ENCODE measurements at regions not wholly inside any gene's neighbourhood (a gene's known extent, or its start where the extent isn't known, plus 50 kb on each side); places are given as distances from the start of the nearest gene placed in this dataset.
A peak's percentile ranks its signal among the peaks of the same experiment; 100 is the strongest.
"Not testable (repeated sequence)": the region's sequence is repeated elsewhere in the genome, so short reads cannot be mapped to it uniquely, and the experiment has no call there.

GRCh38 chr2:150370561-150370960, 116.9 kb downstream of the RND3 start:
- DNase-seq = no peak

GRCh38 chr2:150369862-150370261, 117.6 kb downstream of the RND3 start:
- DNase-seq = no peak

GRCh38 chr2:150358468-150358807, 129.0 kb downstream of the RND3 start:
- DNase-seq = no peak

DNA sequence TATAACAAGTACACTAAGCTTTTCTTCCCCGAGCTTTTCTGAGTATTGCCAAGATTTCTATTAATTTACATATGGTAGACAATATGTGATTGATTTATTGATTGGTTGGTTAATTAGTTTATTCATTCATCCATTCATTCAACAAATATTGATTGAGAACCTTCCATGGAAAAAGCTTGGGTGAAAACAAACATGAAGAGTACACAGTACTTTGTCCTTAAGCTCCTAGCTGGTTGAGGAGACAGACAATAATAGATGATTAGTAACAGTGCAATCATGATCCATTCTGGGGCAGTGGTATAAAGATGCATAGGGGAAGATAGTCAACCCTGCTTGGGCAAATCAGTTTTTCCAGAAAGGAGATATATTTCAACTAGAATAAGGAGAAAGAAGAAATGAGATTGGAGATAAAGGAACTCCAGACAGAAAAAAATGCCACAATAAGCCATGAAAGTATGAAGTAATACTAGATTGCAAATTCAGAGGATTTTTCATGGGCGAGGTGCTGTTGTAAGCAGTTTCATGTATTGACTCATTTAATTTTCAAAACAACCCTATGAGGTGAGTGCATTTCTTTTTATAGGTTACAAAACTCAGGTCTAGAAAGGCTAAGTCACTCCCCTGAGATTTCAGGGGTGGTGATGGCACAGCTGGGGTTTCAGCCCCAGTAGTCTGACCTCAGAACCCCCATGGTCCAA, 129.5 kb downstream of the RND3 start:
- DNase-seq = no peak

GRCh38 chr2:150355440-150355839, 132.0 kb downstream of the RND3 start:
- no peak for DNase-seq

GRCh38 chr2:150353376-150353775, 134.1 kb downstream of the RND3 start:
- DNase-seq = no peak

DNA sequence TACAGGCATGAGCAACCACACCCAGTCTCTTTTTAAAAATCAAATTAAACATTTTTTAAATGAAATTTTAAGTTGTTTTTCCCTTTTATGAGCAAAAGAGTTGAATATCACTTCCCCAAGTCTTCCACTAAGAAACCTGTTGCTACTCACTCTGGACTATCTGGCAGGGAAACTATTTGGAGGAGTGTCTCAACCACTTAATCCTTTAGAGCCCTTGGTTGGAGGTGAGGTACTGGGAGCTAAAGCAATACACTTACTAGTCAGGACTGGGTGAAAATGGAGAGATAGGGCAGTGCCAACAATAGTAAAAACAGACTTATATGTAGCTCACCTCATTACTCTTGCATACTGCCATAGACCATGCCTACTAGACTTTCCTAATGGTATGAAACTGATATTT, 135.5 kb downstream of the RND3 start:
- no peak for DNase-seq

DNA sequence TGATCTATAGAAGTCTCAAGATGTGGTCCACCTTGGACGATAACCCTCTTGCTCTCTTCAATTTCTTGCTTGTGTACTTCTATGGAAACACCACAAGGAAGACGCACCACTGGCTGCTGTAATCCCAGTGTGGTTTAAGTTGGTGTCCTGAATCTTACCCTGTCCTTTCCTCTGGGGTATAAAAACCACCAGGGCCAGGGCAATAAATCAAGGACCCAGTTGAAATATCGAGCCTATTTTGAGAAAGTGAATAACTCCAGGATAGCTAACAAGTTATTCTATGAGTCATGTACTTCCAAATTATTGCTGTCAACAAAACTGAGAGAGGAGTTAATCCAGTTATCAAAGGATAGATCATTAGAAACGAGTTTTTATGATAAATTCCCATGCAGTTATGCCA, 137.0 kb downstream of the RND3 start:
- DNase-seq = no peak

GRCh38 chr2:150346806-150347205, 140.7 kb downstream of the RND3 start:
- DNase-seq = no peak

DNA sequence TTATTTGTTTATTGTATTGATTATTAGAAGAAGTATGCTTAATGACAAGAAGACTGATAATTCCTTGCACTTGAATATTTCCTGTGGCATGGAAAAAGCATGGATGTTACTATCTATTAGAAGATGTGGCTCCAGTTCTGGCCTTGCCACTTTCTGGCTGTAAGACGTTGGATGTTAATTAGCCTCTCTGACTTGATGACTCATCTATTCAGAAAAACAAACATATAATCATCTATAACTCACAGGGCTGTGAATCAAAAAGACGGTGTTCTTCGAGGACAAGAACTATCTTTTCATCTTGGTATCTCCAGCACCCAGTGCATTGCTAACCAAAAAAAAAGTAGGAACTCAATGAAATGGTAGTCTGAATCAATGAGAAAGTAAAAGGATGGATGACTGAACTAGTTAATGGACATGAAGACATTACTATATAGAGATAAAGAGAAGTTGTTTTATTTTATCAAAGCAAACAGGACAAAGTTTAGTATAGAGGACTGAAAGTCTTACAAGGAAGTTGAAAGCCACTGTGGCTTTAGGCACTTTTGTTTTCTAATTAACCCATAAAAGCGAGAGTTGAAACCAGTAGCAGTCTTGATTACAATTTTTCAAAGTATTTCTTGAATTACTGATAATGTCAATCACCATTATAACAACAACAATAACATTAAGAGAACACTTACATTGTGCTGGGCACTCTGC, 145.3 kb downstream of the RND3 start:
- no peak for DNase-seq

DNA sequence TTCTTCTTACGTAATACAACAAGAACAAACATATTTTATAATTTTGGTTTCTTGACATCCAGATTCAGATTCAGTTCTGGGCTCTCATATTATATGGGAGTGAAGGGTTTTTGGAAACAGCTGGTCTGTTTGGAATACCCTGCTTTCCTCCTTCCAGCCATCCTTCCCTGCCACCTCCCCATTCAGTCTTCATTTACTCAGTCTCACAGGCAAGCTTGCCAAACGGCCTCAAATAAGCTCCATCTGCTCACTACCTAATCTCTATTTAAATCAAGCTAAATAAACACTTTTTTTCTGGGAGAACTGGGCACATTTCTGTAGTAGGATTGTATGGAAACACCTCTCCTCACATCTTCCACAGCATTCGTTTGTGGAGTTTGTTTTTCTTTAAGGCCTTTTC, 147.5 kb downstream of the RND3 start:
- DNase-seq = peak; percentile 71 to 90

GRCh38 chr2:150339282-150339681, 148.2 kb downstream of the RND3 start:
- no peak for DNase-seq

- no peak for DNase-seq
Measured at GRCh38 chr2:150335596-150335995, 151.9 kb downstream of the RND3 start.

GRCh38 chr2:150332383-150332782, 155.1 kb downstream of the RND3 start:
- DNase-seq = peak in 1 of 2 experiments; percentile 85

GRCh38 chr2:150327564-150328489, 159.6 kb downstream of the RND3 start:
- DNase-seq = peak; percentile 11 to 66

GRCh38 chr2:150325656-150326314, 161.7 kb downstream of the RND3 start:
- no peak for DNase-seq

- not testable (repeated sequence) for DNase-seq
Measured at GRCh38 chr2:150323071-150323470, 164.4 kb downstream of the RND3 start.

GRCh38 chr2:150320608-150321007, 166.9 kb downstream of the RND3 start:
- no peak for DNase-seq

DNA sequence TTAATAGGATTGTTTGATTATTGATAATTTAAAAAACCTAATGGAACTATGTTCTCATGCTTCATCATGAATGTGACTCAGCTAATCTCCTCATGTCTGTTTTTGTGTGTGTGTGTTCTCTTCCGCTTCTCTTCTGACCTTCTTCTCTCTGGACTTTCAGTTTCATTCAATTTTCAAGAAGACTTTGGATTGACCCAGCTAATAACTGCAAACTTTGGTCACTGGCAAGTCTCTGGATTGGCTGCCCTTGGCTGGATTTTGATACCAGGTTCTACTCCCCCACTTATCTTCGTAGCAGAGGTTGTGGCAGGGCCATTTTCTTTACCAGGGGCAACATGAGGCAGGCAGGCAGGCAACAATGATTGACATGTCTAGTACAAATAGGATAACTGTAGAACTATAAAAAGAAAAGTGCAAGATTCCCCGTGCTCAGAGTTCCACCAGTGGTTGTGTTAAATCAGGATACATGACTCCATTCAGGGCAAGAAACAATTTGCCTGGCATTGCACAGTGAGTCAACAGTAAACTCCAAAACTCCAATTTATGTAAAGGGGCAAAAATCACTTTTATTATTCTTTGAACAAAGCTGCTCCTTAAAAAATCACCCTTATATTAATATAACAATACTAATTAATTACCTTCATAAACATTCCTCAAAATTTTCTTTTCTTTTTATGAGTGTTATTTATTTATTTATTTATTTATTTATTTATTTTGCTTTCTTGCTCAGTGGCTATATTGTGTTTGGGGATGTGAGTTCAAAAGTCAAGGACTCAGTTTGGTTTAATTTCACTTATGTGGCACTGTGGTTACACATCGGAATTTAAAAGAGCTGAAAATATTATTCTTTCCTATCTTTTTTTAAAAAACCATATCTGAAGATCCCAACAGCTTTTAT, 167.6 kb downstream of the RND3 start:
- no peak for DNase-seq

GRCh38 chr2:150319085-150319484, 168.4 kb downstream of the RND3 start:
- DNase-seq = no peak

GRCh38 chr2:150312271-150312670, 175.2 kb downstream of the RND3 start:
- DNase-seq = no peak
